ENCODE measurements at regions not wholly inside any gene's neighbourhood (a gene's known extent, or its start where the extent isn't known, plus 50 kb on each side); places are given as distances from the start of the nearest gene placed in this dataset.

DNA sequence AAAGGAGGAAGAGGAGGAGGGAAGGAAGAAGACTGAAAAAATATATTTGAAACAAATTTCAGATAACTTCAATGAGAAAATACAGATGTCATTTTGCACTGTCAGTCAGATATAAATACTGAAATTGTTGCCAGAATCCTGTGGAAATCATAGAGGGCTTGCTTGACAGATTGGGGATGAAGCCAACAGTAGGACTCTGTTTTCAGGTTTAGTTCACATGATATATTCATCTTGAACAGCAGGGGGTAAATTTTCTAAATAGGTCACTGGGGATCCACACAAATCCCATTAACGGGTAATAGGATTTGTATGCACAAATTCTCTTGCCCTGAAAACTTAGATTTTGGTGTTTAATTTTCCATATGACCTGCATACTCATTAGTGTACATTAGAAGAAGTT is 103.3 kb upstream of the PCDH18 start:
- no peaks in the 10 kb centered on the region for H3K9me3 ChIP-seq
- in situ Hi-C loops (cut with MboI; ENCODE audit: low sequenced_read_pairs) = no loop called here
- no peak for DNase-seq (ENCODE audit: low spot score in 2 of 2)
- no peaks in the 10 kb centered on the region for H3K36me3 ChIP-seq (replicated peaks)
- H3K4me1 ChIP-seq = peaks cover 3% of the 10 kb centered on the region; the same call in 1 of the 2 replicates
- H3K27me3 ChIP-seq (ENCODE audit: low read depth) = no peaks in the 10 kb centered on the region
- no peak overlapping the region for H3K4me3 ChIP-seq

- H3K36me3 ChIP-seq (replicated peaks) = no peaks in the 10 kb centered on the region
- DNase-seq (ENCODE audit: low spot score in 2 of 2) = no peak
- in situ Hi-C loops (cut with MboI; ENCODE audit: low sequenced_read_pairs) = no loop called here
- no peaks in the 10 kb centered on the region for H3K9me3 ChIP-seq
- H3K27me3 ChIP-seq (ENCODE audit: low read depth) = no peaks in the 10 kb centered on the region
- peaks cover 3% of the 10 kb centered on the region; the same call in 1 of the 2 replicates for H3K4me1 ChIP-seq
- H3K4me3 ChIP-seq = no peak overlapping the region
Measured at GRCh38 chr4:137635108-137635507, 102.8 kb upstream of the PCDH18 start.

GRCh38 chr4:137632842-137633241 is 100.5 kb upstream of the PCDH18 start:
- in situ Hi-C loops (cut with MboI; ENCODE audit: low sequenced_read_pairs) = no loop called here
- Histone ChIP-seq H3K4me3 (no peak overlapping the region), H3K9me3 (no peaks in the 10 kb centered on the region), H3K4me1 (peaks cover 8% of the 10 kb centered on the region), H3K36me3 (replicated peaks) (no peaks in the 10 kb centered on the region), H3K27me3 (ENCODE audit: low read depth) (no peaks in the 10 kb centered on the region)
- no peak for DNase-seq (ENCODE audit: low spot score in 2 of 2)

DNA sequence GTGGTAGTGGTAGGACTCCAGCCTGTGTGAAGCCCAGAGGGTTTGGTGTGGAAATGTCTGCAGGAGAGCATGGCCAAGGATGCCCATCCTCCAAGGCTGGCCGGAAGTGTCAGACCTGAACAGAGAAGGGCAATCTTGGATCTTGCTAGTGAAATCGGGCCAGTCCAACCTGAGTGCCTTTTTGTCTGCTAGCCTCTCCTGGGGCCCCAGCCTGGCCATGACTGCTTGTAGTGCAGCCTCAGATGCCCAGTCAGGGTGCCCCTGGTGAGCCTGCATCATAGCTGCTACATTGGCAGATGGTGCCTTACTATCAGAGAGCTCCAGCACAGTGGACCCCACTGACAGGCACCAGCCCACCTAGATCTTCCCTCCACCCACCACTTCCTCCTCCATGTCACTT is 99.3 kb upstream of the PCDH18 start:
- Histone ChIP-seq H3K36me3 (replicated peaks) (no peaks in the 10 kb centered on the region), H3K4me3 (no peak overlapping the region), H3K9me3 (no peaks in the 10 kb centered on the region), H3K4me1 (peaks cover 20% of the 10 kb centered on the region), H3K27me3 (ENCODE audit: low read depth) (no peaks in the 10 kb centered on the region)
- DNase-seq (ENCODE audit: low spot score in 2 of 2) = no peak
- in situ Hi-C loops (cut with MboI; ENCODE audit: low sequenced_read_pairs) = no loop called here

GRCh38 chr4:137630252-137630651 is 98.0 kb upstream of the PCDH18 start:
- H3K9me3 ChIP-seq = no peaks in the 10 kb centered on the region
- in situ Hi-C loops (cut with MboI; ENCODE audit: low sequenced_read_pairs) = no loop called here
- no peaks in the 10 kb centered on the region for H3K36me3 ChIP-seq (replicated peaks)
- peaks cover 17% of the 10 kb centered on the region for H3K4me1 ChIP-seq
- no peaks in the 10 kb centered on the region for H3K27me3 ChIP-seq (ENCODE audit: low read depth)
- no peak for DNase-seq (ENCODE audit: low spot score in 2 of 2)
- no peak overlapping the region for H3K4me3 ChIP-seq

DNA sequence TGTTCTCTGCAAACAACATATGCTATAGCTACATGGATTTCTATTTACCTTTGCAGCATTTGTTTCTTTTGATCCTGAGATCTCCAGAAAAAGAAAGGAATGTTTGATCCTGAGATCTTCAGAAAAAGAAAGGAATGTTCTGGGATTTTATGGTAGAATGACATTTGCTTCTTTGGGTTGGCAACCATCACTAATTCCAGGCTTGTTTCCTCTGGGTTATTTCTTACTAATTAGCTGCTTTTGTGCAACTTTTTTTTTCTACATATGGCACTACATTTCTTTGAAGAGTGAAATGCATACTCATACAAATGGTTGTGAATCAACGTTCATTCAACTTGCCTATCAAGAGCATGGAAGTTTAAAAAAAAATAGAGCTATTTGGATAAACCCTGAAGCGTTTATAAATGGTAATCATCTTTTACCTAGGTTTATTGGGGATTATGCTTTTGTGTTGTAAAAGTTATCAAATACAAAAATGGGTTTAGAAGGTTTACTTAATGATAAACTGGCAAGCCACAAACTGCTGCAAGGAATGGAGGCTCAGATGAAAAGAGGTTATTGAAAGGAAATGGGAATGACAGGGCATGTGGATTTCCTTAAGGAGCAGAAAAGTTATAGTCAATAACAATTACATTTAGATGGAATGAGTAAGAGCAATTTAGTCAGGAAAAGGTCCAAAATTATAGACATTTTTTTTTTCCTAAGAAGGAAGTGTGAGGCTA is 95.6 kb upstream of the PCDH18 start:
- H3K4me3 ChIP-seq = no peak overlapping the region
- H3K4me1 ChIP-seq = peaks cover 24% of the 10 kb centered on the region
- no peaks in the 10 kb centered on the region for H3K27me3 ChIP-seq (ENCODE audit: low read depth)
- no peaks in the 10 kb centered on the region for H3K9me3 ChIP-seq
- in situ Hi-C loops (cut with MboI; ENCODE audit: low sequenced_read_pairs) = no loop called here
- no peaks in the 10 kb centered on the region for H3K36me3 ChIP-seq (replicated peaks)
- DNase-seq (ENCODE audit: low spot score in 2 of 2) = peak in 1 of 2 experiments; percentile 75

DNA sequence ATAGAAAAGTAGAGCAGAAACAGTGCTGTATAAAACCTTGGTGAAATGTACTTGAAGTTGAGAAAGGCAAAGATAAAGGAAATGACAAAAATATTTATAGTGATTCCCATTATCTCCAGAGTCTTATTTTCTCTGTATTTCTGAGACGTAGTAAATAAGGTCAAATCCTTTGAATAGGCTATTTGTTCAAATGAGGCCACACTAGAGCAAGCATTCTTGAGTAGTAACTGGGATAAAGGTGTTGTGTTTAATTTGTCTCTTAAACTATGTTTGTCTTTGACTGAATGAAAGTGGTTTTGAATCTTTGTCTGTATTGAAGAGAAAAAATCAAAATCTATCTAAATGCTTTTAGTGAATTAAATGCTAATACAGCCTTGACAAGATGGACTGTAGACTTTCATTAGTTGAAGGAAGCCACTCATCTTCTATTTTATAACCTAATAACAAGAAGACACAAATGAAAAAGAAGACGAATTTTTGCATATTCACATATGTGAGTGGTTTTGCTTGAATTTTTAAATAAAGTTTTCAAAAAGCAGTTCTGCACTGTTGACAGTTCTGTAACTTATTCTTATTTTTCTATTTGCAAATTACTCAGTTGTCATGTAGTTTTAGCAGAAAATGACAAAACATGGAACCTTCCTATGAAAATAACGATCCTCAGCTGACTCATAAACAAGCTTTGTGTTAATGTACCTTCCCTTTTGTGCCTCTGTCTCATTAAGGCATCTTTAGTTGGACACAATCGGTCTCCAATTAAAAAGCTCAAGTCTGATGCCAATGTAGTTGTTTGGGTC is 94.8 kb upstream of the PCDH18 start:
- H3K4me3 ChIP-seq = no peak overlapping the region
- in situ Hi-C loops (cut with MboI; ENCODE audit: low sequenced_read_pairs) = no loop called here

DNA sequence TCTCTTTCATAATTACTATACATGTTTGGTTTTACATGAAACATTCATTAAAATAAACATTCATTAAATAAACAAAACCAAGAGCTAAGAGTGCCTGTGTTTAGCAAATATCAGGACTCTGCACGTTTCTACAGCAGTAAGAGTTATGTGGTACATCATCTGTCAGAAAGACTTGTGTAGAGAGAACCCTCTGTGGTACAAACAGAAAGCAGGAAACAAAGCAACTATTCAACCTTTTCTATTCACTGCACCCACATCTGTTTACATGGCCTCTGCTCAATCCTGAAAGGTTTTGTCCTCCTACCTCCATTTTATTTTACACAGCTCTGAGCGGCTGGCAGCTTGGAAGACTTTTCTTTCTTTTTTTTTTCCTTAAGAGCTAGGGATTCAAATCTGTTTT is 90.7 kb upstream of the PCDH18 start:
- DNase-seq (ENCODE audit: low spot score in 2 of 2) = peak; percentile 26 to 89
- no peaks in the 10 kb centered on the region for H3K36me3 ChIP-seq (replicated peaks)
- no peaks in the 10 kb centered on the region for H3K9me3 ChIP-seq
- no peak overlapping the region for H3K4me3 ChIP-seq
- H3K4me1 ChIP-seq = peaks cover 45% of the 10 kb centered on the region
- H3K27me3 ChIP-seq (ENCODE audit: low read depth) = no peaks in the 10 kb centered on the region
- in situ Hi-C loops (cut with MboI; ENCODE audit: low sequenced_read_pairs) = no loop called here

More for the DNA sequence above, 94.8 kb upstream of the PCDH18 start:
- no peaks in the 10 kb centered on the region for H3K27me3 ChIP-seq (ENCODE audit: low read depth)
- peaks cover 30% of the 10 kb centered on the region for H3K4me1 ChIP-seq
- no peak for DNase-seq (ENCODE audit: low spot score in 2 of 2)
- no peaks in the 10 kb centered on the region for H3K36me3 ChIP-seq (replicated peaks)
- H3K9me3 ChIP-seq = no peaks in the 10 kb centered on the region

GRCh38 chr4:137621056-137621455 is 88.8 kb upstream of the PCDH18 start:
- in situ Hi-C loops (cut with MboI; ENCODE audit: low sequenced_read_pairs) = no loop called here
- peak; percentile 74 to 81 for DNase-seq (ENCODE audit: low spot score in 2 of 2)
- Histone ChIP-seq H3K4me1 (peaks cover 33% of the 10 kb centered on the region), H3K27me3 (ENCODE audit: low read depth) (no peaks in the 10 kb centered on the region), H3K4me3 (no peak overlapping the region), H3K36me3 (replicated peaks) (no peaks in the 10 kb centered on the region), H3K9me3 (no peaks in the 10 kb centered on the region)

DNA sequence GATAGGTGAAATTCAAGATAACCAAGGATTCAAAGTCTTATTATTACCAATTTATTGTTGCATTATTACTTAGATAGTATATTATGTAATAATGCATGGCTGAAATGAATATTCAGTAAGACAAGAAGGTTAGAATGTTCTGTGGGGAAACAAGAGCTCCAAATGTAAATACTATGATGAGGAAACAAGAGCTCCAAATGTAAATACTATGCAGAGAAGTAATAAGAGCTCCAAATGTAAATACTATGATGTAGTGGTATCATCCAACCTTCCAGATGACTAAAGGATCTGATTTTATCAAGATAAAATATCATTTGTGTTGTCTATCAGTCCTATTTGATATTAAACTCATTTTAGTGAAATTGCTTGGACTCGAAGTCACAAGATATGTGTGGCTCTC is 82.2 kb upstream of the PCDH18 start:
- no peaks in the 10 kb centered on the region for H3K36me3 ChIP-seq (replicated peaks)
- H3K27me3 ChIP-seq (ENCODE audit: low read depth) = no peaks in the 10 kb centered on the region
- H3K4me3 ChIP-seq = no peak overlapping the region
- no peak for DNase-seq (ENCODE audit: low spot score in 2 of 2)
- in situ Hi-C loops (cut with MboI; ENCODE audit: low sequenced_read_pairs) = no loop called here
- H3K9me3 ChIP-seq = no peaks in the 10 kb centered on the region
- no peaks in the 10 kb centered on the region for H3K4me1 ChIP-seq

- no peaks in the 10 kb centered on the region for H3K9me3 ChIP-seq
- H3K36me3 ChIP-seq (replicated peaks) = no peaks in the 10 kb centered on the region
- in situ Hi-C loops (cut with MboI; ENCODE audit: low sequenced_read_pairs) = no loop called here
- H3K4me3 ChIP-seq = no peak overlapping the region
- H3K4me1 ChIP-seq = no peaks in the 10 kb centered on the region
- DNase-seq (ENCODE audit: low spot score in 2 of 2) = no peak
- no peaks in the 10 kb centered on the region for H3K27me3 ChIP-seq (ENCODE audit: low read depth)
Measured at GRCh38 chr4:137611998-137612700, 79.9 kb upstream of the PCDH18 start.

GRCh38 chr4:137610960-137611359 is 78.7 kb upstream of the PCDH18 start:
- in situ Hi-C loops (cut with MboI; ENCODE audit: low sequenced_read_pairs) = no loop called here
- no peaks in the 10 kb centered on the region for H3K27me3 ChIP-seq (ENCODE audit: low read depth)

DNA sequence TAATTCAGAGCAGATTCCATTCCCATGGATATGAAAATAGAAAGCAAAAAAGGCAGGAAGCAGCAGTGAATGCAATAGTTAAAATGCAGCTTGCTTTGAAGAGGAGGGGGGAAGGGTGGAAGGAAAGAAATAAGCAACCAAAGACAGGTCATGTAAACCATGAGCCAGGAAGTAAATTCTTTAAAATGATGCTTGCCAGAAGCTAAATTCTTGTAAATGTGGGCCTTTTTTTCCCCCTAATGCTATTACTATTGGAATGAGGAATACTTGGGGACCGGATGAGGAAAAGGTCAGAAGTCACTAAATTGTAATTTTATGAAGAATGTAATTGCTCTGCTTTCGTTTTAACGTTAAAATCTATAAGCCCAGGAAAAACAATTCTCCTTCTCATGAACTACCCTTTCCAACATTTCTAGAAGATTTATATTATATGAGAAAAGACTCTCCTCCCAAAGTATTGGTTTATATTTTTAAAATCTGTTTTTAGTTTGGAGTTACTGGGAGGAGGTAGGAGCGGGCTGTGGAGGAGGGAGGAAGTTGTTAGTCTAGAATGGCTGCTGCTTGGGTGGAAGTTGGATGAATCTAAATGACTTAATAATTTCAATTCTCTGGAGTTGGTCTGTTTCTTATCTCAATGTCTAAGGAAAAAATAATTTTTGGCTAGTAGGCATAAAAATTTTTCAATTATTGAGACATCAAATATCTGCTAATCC is 77.6 kb upstream of the PCDH18 start:
- DNase-seq (ENCODE audit: low spot score in 2 of 2) = no peak
- in situ Hi-C loops (cut with MboI; ENCODE audit: low sequenced_read_pairs) = no loop called here
- Histone ChIP-seq H3K27me3 (ENCODE audit: low read depth) (no peaks in the 10 kb centered on the region), H3K9me3 (no peaks in the 10 kb centered on the region), H3K36me3 (replicated peaks) (no peaks in the 10 kb centered on the region), H3K4me1 (no peaks in the 10 kb centered on the region), H3K4me3 (no peak overlapping the region)

More at GRCh38 chr4:137610960-137611359, 78.7 kb upstream of the PCDH18 start:
- DNase-seq (ENCODE audit: low spot score in 2 of 2) = peak; percentile 50 to 65
- Histone ChIP-seq H3K36me3 (replicated peaks) (no peaks in the 10 kb centered on the region), H3K9me3 (no peaks in the 10 kb centered on the region), H3K4me1 (no peaks in the 10 kb centered on the region), H3K4me3 (no peak overlapping the region)
